Peyer's patch (tissue), 4 donors: ENCODE measurements at regions not wholly inside any gene's neighbourhood (a gene's known extent, or its start where the extent isn't known, plus 50 kb on each side); places are given as distances from the start of the nearest gene placed in this dataset.

Experiments
- DNase-seq, 3 donors: peaks; one replicate each; pipeline ENCODE4 v3.0.0-alpha.2; 2017 to 2019
- H3K27ac ChIP-seq, 4 donors: fragments of 200-600 bp; sonication (generic); one replicate each; pipeline ENCODE4 v1.5.1; 2016 to 2019
- H3K27me3 ChIP-seq, 2 donors: fragments of 200-600 bp; sonication (generic); one replicate each; pipeline ENCODE4 v1.5.1; 2019
- H3K36me3 ChIP-seq, 3 donors: fragments of 200-600 bp; sonication (generic); one replicate each; pipeline ENCODE4 v1.5.1; 2016 to 2019
- H3K4me1 ChIP-seq, 4 donors: fragments of 200-600 bp; sonication (generic); one replicate each; pipeline ENCODE4 v1.5.1; 2016 to 2019
- H3K4me3 ChIP-seq, 4 donors: fragments of 200-600 bp; sonication (generic); 1 replicate in 3 of 4; 2 replicates in 1 of 4; pipeline ENCODE4 v1.5.1; 2016 to 2019; ENCODE audit warnings: mild to moderate bottlenecking in 1 of 4
- H3K9me3 ChIP-seq, 4 donors: fragments of 200-600 bp; sonication (generic); one replicate each; pipeline ENCODE4 v1.5.1; 2016 to 2019; ENCODE audit warnings: mild to moderate bottlenecking in 1 of 4
- POLR2A ChIP-seq, 2 donors: fragments of 450-650 bp; IDR thresholded peaks; one replicate each; pipeline ENCODE4 v1.5.1; 2017; ENCODE audit warnings: antibody characterized with exemption in 2 of 2, mild to moderate bottlenecking in 2 of 2, moderate library complexity in 2 of 2
- TF ChIP-seq, protein P1 (sequence below), 6 experiments: fragments of 450-650 bp in 4 of 6; fragments of 200-600 bp in 2 of 6; sonication (generic) in 1 of 6; IDR thresholded peaks; one replicate each; pipeline ENCODE4 v1.5.1; 2017 to 2019; ENCODE audit warnings: antibody characterized with exemption in 6 of 6, mild to moderate bottlenecking in 3 of 6, moderate library complexity in 1 of 6

DNA sequence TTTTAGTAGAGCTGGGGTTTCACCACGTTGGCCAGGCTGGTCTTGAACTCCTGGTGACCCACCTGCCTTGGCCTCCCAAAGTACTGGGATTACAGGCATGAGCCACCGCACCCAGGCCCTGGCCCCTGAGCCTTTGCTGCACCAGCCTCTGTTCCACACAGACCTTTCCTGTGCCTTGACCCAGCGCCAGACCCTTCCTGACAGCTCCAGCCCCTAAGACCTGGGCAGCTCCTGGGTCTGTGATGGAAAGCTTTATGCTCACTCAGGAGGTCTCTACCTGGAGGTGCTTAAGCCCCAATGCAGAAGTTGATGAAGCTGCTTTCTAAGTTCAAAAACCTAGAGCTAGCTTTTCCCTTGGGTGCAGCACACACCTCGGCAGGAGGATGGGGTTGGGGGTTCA lies 58.8 kb upstream of the NEK6 start:
- no peak for TF ChIP-seq POLR2A (IDR thresholded peaks at IDR 0.05)
- TF ChIP-seq, protein P1, sequence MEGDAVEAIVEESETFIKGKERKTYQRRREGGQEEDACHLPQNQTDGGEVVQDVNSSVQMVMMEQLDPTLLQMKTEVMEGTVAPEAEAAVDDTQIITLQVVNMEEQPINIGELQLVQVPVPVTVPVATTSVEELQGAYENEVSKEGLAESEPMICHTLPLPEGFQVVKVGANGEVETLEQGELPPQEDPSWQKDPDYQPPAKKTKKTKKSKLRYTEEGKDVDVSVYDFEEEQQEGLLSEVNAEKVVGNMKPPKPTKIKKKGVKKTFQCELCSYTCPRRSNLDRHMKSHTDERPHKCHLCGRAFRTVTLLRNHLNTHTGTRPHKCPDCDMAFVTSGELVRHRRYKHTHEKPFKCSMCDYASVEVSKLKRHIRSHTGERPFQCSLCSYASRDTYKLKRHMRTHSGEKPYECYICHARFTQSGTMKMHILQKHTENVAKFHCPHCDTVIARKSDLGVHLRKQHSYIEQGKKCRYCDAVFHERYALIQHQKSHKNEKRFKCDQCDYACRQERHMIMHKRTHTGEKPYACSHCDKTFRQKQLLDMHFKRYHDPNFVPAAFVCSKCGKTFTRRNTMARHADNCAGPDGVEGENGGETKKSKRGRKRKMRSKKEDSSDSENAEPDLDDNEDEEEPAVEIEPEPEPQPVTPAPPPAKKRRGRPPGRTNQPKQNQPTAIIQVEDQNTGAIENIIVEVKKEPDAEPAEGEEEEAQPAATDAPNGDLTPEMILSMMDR (IDR thresholded peaks at IDR 0.05): no peak
- Histone ChIP-seq H3K36me3 (no peaks in the 10 kb centered on the region), H3K27me3 (no peaks in the 10 kb centered on the region), H3K4me3 (no peak overlapping the region), H3K27ac (peak overlapping the region in 1 of 4 donors; percentile 64), H3K9me3 (no peaks in the 10 kb centered on the region), H3K4me1 (peaks cover 0 to 30% (median 11%) of the 10 kb centered on the region in 4 donors)
- DNase-seq: peak in 1 of 3 donors; percentile 34

DNA sequence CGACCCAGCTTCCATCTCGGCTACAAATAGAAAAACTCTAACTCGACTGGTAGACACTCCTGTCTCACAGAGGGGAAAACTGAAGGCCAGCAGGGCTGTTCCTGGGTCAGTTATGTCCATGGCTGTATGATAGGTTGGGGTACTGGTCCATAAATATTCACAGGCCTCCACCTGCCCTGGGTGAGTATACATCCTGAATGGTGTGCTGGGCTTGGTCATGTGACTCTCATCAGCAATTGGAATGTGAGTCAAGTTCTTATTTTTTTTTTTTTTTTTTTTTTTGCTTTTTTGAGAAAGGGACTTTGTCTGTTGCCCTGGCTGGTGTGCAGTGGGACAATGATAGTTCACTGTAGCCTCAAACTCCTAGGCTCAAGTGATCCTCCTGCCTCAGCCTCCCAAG lies 58.3 kb upstream of the NEK6 start:
- Histone ChIP-seq H3K9me3 (no peaks in the 10 kb centered on the region), H3K4me1 (peaks cover 0 to 30% (median 11%) of the 10 kb centered on the region in 4 donors), H3K27me3 (no peaks in the 10 kb centered on the region), H3K27ac (peak overlapping the region in 1 of 4 donors; percentile 60), H3K36me3 (no peaks in the 10 kb centered on the region), H3K4me3 (no peak overlapping the region)
- TF ChIP-seq, protein P1 (IDR thresholded peaks at IDR 0.05): no peak
- TF ChIP-seq POLR2A (IDR thresholded peaks at IDR 0.05): no peak
- DNase-seq: no peak

DNA sequence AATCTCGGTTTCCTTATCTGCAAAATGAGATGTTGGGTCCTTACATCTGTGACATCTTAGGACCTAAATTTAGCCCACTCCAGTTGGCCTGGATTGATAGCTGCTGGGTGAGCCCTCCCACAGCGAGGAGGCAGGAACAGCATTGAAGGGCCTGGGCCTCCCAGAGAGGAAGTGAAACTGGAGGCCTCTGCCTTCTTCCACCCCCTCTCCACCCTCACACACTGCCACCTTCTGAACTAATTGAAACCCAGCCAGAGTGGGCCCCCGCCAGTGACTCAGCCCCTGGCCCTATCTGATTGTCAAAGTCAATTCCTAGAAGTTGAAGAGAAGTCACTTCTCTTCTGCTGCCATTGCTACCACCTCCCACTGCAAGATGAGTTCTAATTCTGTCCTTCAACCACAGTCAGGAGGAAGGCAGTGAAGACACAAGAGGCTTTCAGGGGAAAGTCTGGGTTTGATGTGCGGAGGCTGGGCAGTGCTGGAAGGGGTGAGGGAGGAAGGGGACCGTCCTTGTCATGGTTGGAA lies 55.2 kb upstream of the NEK6 start:
- no peaks in the 10 kb centered on the region for H3K36me3 ChIP-seq

DNA sequence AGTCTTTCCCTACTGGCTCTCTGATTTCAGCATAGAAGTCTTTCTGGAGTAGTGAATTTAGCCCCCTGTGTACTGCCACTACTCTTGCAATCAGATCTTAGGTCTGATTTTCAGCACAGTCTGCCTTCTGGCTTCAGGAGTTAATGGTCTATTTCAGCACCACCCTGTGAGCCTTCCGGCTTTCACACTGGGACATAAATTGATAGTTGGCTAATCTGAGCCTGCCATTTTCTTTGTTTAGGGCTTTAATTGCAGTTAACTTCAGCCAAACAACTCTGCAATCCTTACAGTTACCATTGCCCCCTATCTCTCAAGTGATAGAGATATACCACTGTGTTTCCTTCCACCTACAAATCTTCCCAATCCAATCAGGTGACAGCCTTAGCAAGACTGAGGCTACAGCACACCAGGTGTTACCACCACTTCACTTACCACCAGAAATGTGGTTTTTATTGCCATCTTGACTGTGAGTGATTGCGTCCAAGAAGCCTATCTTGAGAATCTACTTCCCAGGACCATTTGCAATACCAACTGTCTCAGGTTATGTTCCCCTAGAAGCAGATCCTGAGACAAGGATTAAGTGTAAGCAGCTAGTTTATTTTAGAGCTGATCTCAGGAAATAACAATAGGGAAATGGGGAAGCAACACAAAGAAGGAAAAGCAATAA lies 51.9 kb upstream of the NEK6 start:
- no peak for DNase-seq
- Histone ChIP-seq H3K9me3 (no peaks in the 10 kb centered on the region), H3K36me3 (no peaks in the 10 kb centered on the region), H3K27me3 (no peaks in the 10 kb centered on the region), H3K4me3 (no peak overlapping the region), H3K27ac (peak overlapping the region in 1 of 4 donors; percentile 34), H3K4me1 (peaks cover 0 to 23% (median 11%) of the 10 kb centered on the region in 4 donors)
- TF ChIP-seq, protein P1 (IDR thresholded peaks at IDR 0.05): no peak
- TF ChIP-seq POLR2A (IDR thresholded peaks at IDR 0.05): no peak

More for the DNA sequence above, 55.2 kb upstream of the NEK6 start:
- peak in 2 of 3 donors; percentile 84 to 87 for DNase-seq
- peak overlapping the region in 2 of 4 donors; percentile 17 to 70 for H3K27ac ChIP-seq
- no peak overlapping the region for H3K4me3 ChIP-seq
- no peaks in the 10 kb centered on the region for H3K27me3 ChIP-seq
- peaks cover 0 to 30% (median 11%) of the 10 kb centered on the region in 4 donors for H3K4me1 ChIP-seq
- no peaks in the 10 kb centered on the region for H3K9me3 ChIP-seq
- no peak for TF ChIP-seq POLR2A (IDR thresholded peaks at IDR 0.05)
- TF ChIP-seq, protein P1 (IDR thresholded peaks at IDR 0.05): no peak

DNA sequence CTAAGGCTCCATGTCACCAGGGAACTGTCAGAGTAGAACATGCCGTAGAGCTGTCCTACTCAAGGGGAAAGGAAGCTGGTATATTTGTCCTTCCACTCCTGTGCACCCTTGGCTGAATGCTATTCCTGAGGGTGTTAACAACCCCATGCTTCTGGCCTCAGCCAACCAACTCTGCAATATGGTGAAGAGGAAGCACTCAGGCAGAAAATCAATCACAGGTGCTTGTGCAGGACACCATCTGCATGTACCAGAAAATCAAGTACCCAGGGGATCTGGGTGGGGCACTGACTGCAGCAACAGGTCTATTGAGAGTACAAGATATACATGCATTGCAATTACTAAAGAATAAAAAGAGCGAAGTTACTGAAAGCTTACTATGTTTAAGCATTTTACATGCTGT lies 51.4 kb upstream of the NEK6 start:
- no peak overlapping the region for H3K4me3 ChIP-seq
- H3K36me3 ChIP-seq: no peaks in the 10 kb centered on the region
- peaks cover 0 to 24% (median 10%) of the 10 kb centered on the region in 4 donors for H3K4me1 ChIP-seq
- H3K27ac ChIP-seq: peak overlapping the region in 1 of 4 donors; percentile 46
- peak in 2 of 3 donors; percentile 66 to 73 for DNase-seq
- TF ChIP-seq POLR2A (IDR thresholded peaks at IDR 0.05): no peak
- TF ChIP-seq, protein P1 (IDR thresholded peaks at IDR 0.05): no peak
- H3K9me3 ChIP-seq: no peaks in the 10 kb centered on the region
- H3K27me3 ChIP-seq: no peaks in the 10 kb centered on the region
